GM10266 (cell line): ENCODE measurements at regions not wholly inside any gene's neighbourhood (a gene's known extent, or its start where the extent isn't known, plus 50 kb on each side); places are given as distances from the start of the nearest gene placed in this dataset.

Experiments
- DNase-seq: peaks from one replicate; pipeline ENCODE4 v3.0.0; 2012; ENCODE audit errors: extremely low spot score
- CTCF ChIP-seq: IDR thresholded peaks from 2 replicates; pipeline ENCODE4 v1.5.1; 2012; ENCODE audit warnings: mild to moderate bottlenecking, low read depth; ENCODE audit not compliant: control insufficient read depth, insufficient read depth; ENCODE audit errors: missing control alignments

- DNase-seq = no peak
- TF ChIP-seq CTCF = no peak
Measured at GRCh38 chr7:42694894-42695507, 216.9 kb downstream of the C7orf25 start.

- DNase-seq = no peak
- TF ChIP-seq CTCF = no peak
Measured at GRCh38 chr7:42693722-42694121, 218.1 kb downstream of the C7orf25 start.

GRCh38 chr7:42692621-42693020 lies 219.2 kb downstream of the C7orf25 start:
- no peak for DNase-seq
- TF ChIP-seq CTCF = no peak

GRCh38 chr7:42690794-42691639 lies 220.9 kb downstream of the C7orf25 start:
- no peak for TF ChIP-seq CTCF
- no peak for DNase-seq

- TF ChIP-seq CTCF = no peak
- no peak for DNase-seq
Measured at GRCh38 chr7:42689626-42690025, 222.2 kb downstream of the C7orf25 start.

GRCh38 chr7:42688056-42688371 lies 223.9 kb downstream of the C7orf25 start:
- DNase-seq = no peak
- no peak for TF ChIP-seq CTCF
